Heart left ventricle (tissue), 13 donors: ENCODE measurements at regions not wholly inside any gene's neighbourhood (a gene's known extent, or its start where the extent isn't known, plus 50 kb on each side); places are given as distances from the start of the nearest gene placed in this dataset.

ENCODE experiments used
- POLR2A ChIP-seq, 2 donors: fragments of 450-650 bp; IDR thresholded peaks; one replicate each; pipeline ENCODE4 v1.6.1; 2017; ENCODE audit warnings: antibody characterized with exemption in 2 of 2, mild to moderate bottlenecking in 2 of 2, moderate library complexity in 2 of 2
- TF ChIP-seq, protein P1 (sequence below), 12 donors: fragments of 200-600 bp; sonication (generic) in 4 of 12; IDR thresholded peaks; one replicate each; pipeline versions ENCODE4 v1.5.0 to v1.8.0; 2018 to 2022; ENCODE audit warnings: antibody characterized with exemption in 12 of 12, mild to moderate bottlenecking in 5 of 12
- donor health status: ischemic (EF 13 %, LVEDD 7.1; RV severe dilation, severe dysfunction).
- donor health status: DM: no; HTN: yes; CAD: no.
- donor health status: DM: no; HTN: no; CAD: no.
- donor health status: ischemic (EF 25% LVEDD 6.9; RV normal size, moderate dysfunction).
- donor health status: ischemic (EF 25% LVEDD 5.7; RV mildly dilated, moderate dysfunction).
- donor health status: ischemic (EF 35%, LVEDD 5.7; RV mildly dilated, moderate dysfunction).
- donor health status: nonischemic (EF 11% LVEDD 7.7; RV severe dilation, severe dysfunction).
- donor health status: DM: yes; HTN: yes; CAD: no.
- donor health status: PGD.
- donor health status: ischemic (EF 29% LVEDD 5.4; RV normal size, mild dysfunction).
- donor health status: nonischemic (EF 23%, LVEDD 6.1; RV moderate dilation, normal function).

- TF ChIP-seq, protein P1, sequence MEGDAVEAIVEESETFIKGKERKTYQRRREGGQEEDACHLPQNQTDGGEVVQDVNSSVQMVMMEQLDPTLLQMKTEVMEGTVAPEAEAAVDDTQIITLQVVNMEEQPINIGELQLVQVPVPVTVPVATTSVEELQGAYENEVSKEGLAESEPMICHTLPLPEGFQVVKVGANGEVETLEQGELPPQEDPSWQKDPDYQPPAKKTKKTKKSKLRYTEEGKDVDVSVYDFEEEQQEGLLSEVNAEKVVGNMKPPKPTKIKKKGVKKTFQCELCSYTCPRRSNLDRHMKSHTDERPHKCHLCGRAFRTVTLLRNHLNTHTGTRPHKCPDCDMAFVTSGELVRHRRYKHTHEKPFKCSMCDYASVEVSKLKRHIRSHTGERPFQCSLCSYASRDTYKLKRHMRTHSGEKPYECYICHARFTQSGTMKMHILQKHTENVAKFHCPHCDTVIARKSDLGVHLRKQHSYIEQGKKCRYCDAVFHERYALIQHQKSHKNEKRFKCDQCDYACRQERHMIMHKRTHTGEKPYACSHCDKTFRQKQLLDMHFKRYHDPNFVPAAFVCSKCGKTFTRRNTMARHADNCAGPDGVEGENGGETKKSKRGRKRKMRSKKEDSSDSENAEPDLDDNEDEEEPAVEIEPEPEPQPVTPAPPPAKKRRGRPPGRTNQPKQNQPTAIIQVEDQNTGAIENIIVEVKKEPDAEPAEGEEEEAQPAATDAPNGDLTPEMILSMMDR (IDR thresholded peaks at IDR 0.05): no peak
- no peak for TF ChIP-seq POLR2A (IDR thresholded peaks at IDR 0.05)
These were observed 91.9 kb downstream of the FOXF2 start for GRCh38 chr6:1481286-1481685.
